GM19463 (cell line): ENCODE measurements at regions not wholly inside any gene's neighbourhood (a gene's known extent, or its start where the extent isn't known, plus 50 kb on each side); places are given as distances from the start of the nearest gene placed in this dataset.

ENCODE experiments used
- ATAC-seq: cut with Tn5 transposase; IDR thresholded peaks from one replicate; pipeline ENCODE4 v1.9.1; 2021; ENCODE audit warnings: mild to moderate bottlenecking, moderate library complexity; ENCODE audit not compliant: unreplicated experiment

DNA sequence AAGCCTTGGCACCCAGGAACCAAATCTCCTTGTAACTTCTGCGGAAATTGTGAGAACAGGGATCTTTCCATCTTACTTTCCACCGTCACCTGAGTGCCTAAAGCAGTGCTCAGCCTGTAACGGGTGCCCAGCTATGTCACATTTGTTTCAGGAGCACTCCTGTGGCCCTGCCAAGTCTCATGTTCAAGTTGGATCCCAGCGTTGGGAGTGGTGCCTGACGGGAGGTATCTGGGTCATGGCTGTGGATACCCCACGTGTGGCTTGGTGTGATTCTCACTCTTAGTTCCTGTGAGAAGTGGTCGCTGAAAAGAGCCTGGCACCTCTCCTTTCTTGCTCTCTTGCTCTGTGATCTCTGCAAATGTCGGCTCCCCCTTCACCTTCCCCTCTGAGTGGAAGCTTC, 114.9 kb downstream of the UQCRFS1 start:
- ATAC-seq = no peak

GRCh38 chr19:29096896-29097295, 116.1 kb downstream of the UQCRFS1 start:
- no peak for ATAC-seq

DNA sequence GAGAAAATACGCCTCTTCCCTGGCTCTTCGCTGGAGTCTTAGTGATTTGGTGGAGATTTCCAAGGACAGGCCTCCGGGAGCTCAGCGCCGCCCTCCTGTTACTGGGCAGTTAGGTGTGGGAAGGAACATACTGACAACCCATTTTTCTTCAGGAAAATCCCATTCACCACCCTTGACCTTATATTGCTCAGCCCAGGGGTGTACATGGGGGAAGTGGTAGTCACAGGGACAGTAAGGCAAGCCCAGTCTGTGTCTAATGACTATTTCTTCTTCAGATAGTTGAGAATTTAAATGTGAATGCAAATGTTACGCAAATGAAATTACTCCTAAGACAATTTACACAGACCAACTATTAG, 119.4 kb downstream of the UQCRFS1 start:
- no peak for ATAC-seq

GRCh38 chr19:29092712-29093552, 120.0 kb downstream of the UQCRFS1 start:
- ATAC-seq = no peak

DNA sequence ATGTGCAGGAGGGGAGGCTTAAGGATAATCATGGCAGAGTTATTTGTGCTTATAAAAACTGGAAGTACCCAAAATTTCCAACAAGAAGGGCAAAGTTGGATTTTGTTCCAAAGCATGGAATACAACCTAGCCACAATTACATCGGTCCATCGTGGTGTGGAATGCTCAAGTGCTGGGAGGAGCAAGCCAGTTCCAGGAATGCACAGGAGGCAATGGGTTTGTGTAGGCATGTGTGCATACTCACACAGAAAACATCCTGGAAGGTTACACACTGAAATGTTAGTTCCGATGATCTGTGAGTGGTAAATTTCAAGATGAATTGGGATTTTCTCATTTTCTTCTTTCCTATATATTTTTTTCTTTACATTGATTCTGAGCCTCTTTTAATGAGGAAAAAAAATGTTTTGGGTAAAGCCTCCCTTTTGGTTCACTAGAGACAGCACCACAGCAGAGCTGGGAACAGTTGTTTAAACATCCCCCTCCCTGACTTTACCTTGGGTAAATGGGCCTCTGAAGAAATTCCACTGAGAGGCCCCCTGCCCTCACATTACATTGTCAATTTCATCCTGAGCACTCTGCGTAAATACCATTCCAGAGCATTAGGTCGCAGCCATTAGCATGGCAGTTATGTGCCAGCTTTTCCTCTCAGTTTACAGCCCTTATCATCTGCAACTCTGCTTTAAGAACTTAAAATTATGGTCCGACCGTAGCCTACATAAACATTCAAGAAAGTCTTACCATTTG, 122.0 kb downstream of the UQCRFS1 start:
- ATAC-seq = no peak

GRCh38 chr19:29089315-29089870, 123.6 kb downstream of the UQCRFS1 start:
- no peak for ATAC-seq

GRCh38 chr19:29088761-29089160, 124.2 kb downstream of the UQCRFS1 start:
- ATAC-seq = no peak

GRCh38 chr19:29086646-29087045, 126.3 kb downstream of the UQCRFS1 start:
- no peak for ATAC-seq

GRCh38 chr19:29086182-29086581, 126.8 kb downstream of the UQCRFS1 start:
- ATAC-seq = no peak

DNA sequence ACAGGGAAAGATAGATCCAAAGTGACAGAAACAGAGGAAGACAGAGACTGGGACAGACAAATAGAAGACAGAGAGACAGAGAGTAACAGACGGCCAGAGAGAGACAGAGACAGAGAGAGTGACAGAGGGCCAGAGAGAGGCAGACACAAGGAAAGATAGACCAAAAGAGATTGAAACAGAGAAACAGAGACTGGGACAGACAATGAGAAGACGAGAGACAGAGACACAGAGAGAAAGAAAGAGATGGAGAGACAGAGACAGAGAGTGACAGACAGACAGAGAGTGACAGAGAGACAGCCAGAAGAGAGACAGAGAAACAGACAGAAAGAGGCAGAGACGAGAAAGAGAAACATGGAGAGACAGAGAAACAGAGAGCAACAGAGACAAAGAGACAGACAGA, 127.3 kb downstream of the UQCRFS1 start:
- ATAC-seq = no peak

DNA sequence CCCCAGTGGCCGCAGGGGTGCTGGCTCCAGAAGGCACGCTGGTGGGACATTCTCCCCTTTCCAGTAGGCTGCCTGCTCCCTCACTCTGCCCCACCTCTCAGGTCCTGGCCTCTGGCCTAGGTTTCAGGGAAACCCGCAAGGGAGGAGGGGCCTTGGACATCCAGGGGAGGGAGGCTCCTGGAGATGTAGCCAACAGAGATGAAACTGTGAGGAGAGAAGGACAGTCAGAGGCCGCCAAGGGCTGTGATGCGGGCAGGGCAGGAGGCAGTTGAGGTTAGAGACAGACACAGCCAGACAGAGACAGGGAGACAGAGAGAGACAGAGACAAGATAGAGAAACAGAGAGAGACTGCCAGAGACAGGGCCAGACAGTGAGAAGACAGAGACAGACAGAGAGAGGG, 127.7 kb downstream of the UQCRFS1 start:
- ATAC-seq = no peak

DNA sequence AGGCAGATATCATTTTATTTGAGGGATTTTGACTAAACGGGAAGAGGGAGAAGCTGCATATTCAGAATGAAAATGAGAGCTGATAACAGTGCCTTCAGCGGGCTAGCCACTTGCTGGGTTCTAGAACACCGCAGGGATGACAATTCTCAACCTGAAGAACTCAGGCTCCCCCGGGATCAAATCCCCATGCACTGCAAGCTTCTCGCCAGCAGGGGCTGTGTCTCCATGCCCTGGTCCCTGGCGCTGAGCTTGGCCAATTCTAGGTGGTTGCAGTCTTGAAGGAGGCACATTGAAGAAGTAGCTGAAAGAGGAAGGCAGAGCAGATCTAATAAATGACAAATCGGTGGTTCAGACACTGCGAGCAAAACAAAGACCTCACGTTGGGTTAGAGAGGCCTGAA, 128.7 kb downstream of the UQCRFS1 start:
- ATAC-seq = no peak

DNA sequence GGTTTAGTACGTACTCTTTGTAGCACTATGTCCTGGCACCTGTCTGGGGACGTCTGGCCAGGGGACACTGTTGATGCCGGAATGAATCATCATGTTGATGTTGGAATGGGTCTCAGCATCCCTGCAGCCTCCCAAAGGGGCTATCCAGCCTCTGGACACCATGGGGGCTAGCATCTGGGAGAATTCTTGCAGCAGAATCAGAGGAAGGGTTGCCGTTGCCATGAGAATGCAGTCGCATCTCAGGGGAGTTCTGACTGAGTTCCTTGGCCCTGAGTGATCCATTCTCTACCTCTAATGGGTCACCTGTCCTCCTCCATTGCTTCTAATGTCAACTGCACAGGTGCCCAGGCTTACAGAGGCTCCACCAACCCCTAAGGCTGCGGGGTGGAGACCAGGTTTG, 129.1 kb downstream of the UQCRFS1 start:
- no peak for ATAC-seq

DNA sequence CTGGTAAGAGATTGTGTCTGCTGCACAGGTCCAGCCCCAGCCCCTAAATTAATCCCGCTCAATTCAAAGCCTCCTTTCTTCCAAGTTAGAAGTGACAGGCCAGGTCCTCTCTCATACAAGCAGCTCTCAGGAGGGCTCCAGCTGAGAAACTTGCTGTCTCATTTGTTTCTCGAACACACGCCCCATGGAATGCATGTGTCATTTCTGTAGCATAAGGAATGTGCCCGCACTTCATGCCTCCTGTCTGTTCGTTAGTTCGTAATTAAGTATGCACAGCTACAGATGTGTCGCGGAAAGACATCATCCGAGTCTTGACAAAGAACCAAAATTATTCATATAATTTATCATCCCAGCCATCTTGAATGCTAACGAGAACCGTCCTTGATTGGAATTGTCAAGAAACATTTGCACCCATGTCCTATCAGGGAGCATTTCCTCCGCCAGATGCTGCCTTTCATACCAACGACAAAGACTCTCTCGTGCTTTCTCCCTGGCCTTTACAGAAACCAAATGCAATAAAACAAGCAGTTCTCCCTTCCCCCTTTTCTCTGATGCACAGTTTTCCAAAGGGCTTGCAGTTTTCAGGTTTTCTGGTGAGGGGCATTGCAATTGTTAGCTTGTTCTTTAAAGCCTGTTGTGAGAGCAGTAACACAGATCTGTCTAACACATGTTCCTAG, 133.5 kb downstream of the UQCRFS1 start:
- no peak for ATAC-seq

DNA sequence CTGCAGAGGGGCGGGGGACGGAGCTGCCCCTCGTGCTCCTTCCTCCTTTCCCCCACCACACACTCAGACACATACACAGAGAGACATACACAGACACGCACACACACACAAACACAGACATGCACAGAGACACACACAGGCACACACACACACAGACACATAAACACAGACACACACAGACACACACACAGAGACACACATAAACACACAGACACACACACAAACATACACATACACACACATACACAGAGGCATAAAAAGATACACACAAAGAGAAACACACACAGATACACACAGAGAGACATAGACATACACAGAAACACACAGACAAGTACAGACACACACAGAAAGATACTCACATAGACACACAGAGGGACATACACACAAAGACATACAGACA, 136.0 kb downstream of the UQCRFS1 start:
- ATAC-seq = no peak

DNA sequence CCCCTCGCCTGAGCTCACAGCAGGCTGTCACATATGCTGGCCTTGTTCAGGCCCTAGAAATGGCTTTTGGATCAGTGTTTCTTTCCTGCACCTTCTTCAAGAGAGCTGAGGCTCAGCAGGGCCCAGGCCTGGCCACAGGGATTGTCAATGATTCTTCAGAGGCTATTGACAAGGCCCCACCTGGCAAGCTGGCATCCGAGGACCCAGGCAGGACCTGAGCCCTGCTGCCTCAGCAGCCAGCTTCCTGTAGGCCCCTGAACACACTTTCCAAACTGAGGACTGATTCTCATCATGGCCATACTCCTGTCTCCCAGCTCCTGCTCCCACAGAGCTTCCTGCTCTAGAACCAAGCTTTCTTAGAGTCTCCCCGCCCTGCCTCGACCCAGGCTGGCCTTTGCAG, 136.8 kb downstream of the UQCRFS1 start:
- no peak for ATAC-seq

GRCh38 chr19:29075149-29075548, 137.8 kb downstream of the UQCRFS1 start:
- no peak for ATAC-seq

DNA sequence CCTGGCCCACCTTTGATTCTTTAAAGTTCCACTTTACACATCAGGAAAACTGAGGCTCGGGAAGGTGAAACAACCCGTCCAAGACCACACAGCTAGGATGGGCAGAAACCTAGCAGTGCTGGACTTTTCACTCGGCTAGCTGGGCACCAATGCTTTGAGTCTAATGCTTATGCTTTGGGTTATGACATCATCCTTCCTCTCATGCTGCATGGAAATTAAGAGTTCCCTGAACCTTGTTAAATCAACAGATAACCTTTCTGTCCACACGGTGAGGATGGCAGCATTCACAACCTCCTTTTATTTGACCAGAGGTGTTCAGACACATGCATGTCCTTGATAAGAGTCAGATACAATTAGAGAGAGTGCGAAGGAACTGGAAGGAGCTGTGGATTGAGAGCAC, 138.4 kb downstream of the UQCRFS1 start:
- no peak for ATAC-seq

- ATAC-seq = no peak
These were observed 145.1 kb downstream of the UQCRFS1 start for GRCh38 chr19:29067831-29068230.

DNA sequence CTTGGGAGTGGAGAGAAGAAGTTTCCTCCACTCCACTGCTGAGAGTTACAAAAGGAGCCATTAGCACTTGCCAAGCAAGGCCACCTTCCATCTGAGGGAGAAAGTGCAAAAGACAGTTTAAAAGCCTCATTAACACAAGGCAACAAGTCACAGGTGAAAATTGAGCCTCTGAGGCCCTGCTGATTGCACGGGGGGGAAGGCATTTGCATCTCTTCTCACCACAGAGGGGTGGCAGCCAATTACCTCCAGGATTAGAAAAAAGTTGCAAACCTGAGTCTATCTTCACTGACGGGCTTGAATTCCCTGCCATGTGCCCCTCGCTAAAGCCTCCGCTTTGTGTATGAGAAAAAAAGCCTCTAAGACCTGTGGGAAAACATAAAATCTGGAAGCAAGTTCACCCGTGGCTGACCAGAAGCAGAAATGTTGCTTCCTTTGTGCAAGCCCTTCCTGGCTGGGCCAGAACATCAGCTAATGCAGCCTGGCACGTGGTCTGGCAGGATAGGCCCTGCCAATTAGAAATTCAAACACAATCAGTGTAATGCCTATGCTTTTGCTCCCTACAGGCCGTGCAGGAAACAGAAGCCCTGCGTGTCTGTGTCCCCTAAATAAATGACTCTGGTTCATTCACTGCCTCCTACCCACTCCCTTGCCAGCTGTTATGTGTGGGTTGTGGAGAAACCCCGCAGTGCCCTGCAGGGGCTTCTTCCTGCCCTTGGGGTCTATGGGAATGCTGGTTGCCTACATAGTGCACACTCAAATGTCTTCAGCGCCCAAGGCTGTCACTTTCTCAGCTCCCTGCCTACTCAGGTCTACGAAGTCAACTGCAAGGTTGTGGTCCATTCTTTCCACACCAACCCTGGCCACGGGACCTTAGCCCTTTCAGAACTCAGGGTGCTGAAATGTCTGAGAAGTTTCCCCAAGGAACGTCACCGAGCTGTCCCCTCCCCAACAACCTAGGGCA, 150.2 kb downstream of the UQCRFS1 start:
- no peak for ATAC-seq
